ACHN (cell line): ENCODE measurements at regions not wholly inside any gene's neighbourhood (a gene's known extent, or its start where the extent isn't known, plus 50 kb on each side); places are given as distances from the start of the nearest gene placed in this dataset.
"Not testable (repeated sequence)": the region's sequence is repeated elsewhere in the genome, so short reads cannot be mapped to it uniquely, and the experiment has no call there.

Source experiments
- DNase-seq: peaks from one replicate; pipeline ENCODE4 v3.0.0-alpha.2; 2015
- in situ Hi-C: cut with HindIII; loops from 2 replicates; pipeline ENCODE4 v1.10.0; 2017; ENCODE audit warnings: low sequenced_read_pairs, low pct_ligation_motif_present, low pct_unique_long_range_greater_than_20kb

GRCh38 chr3:155995525-155996370 lies 124.6 kb upstream of the KCNAB1 start:
- in situ Hi-C loops: no loop called here
- DNase-seq: peak; percentile 48

- no peak for DNase-seq
- in situ Hi-C loops: no loop called here
Observed at GRCh38 chr3:155996882-155997281, 123.5 kb upstream of the KCNAB1 start.

- DNase-seq, in situ Hi-C loops: not testable (repeated sequence)
Observed at GRCh38 chr3:155998173-155998572, 122.2 kb upstream of the KCNAB1 start.

- no peak for DNase-seq
- in situ Hi-C loops: no loop called here
Observed at GRCh38 chr3:156005736-156006135, 114.6 kb upstream of the KCNAB1 start.

- peak; percentile 7 for DNase-seq
- in situ Hi-C loops: no loop called here
Observed at GRCh38 chr3:156010829-156011228, 109.5 kb upstream of the KCNAB1 start.

- in situ Hi-C loops: no loop called here
- DNase-seq: no peak
Observed at GRCh38 chr3:156014489-156014888, 105.9 kb upstream of the KCNAB1 start.

GRCh38 chr3:156016902-156017301 lies 103.5 kb upstream of the KCNAB1 start:
- DNase-seq: no peak
- in situ Hi-C loops: no loop called here

- in situ Hi-C loops: no loop called here
- DNase-seq: no peak
Observed at GRCh38 chr3:156017352-156018030, 102.9 kb upstream of the KCNAB1 start.

GRCh38 chr3:156024904-156025533 lies 95.4 kb upstream of the KCNAB1 start:
- in situ Hi-C loops: no loop called here
- no peak for DNase-seq

GRCh38 chr3:156029208-156029607 lies 91.2 kb upstream of the KCNAB1 start:
- in situ Hi-C loops: no loop called here
- DNase-seq: no peak

GRCh38 chr3:156030723-156031122 lies 89.7 kb upstream of the KCNAB1 start:
- no peak for DNase-seq
- in situ Hi-C loops: no loop called here

GRCh38 chr3:156033428-156033827 lies 87.0 kb upstream of the KCNAB1 start:
- in situ Hi-C loops: no loop called here
- DNase-seq: no peak

- in situ Hi-C loops: no loop called here
- no peak for DNase-seq
Observed at GRCh38 chr3:156035158-156035557, 85.2 kb upstream of the KCNAB1 start.

GRCh38 chr3:156036258-156037053 lies 83.9 kb upstream of the KCNAB1 start:
- in situ Hi-C loops: no loop called here
- no peak for DNase-seq

GRCh38 chr3:156037356-156037755 lies 83.0 kb upstream of the KCNAB1 start:
- no peak for DNase-seq
- in situ Hi-C loops: no loop called here

- in situ Hi-C loops: no loop called here
- DNase-seq: peak; percentile 8
Observed at GRCh38 chr3:156038869-156039268, 81.5 kb upstream of the KCNAB1 start.

GRCh38 chr3:156040041-156040440 lies 80.3 kb upstream of the KCNAB1 start:
- in situ Hi-C loops: no loop called here
- DNase-seq: no peak

GRCh38 chr3:156041216-156041841 lies 79.0 kb upstream of the KCNAB1 start:
- in situ Hi-C loops, DNase-seq: not testable (repeated sequence)
